GM18870 (cell line): ENCODE measurements at regions not wholly inside any gene's neighbourhood (a gene's known extent, or its start where the extent isn't known, plus 50 kb on each side); places are given as distances from the start of the nearest gene placed in this dataset.

ENCODE experiments used
- ATAC-seq: cut with Tn5 transposase; IDR thresholded peaks from one replicate; pipeline ENCODE4 v1.9.1; 2021; ENCODE audit warnings: moderate library complexity; ENCODE audit not compliant: unreplicated experiment

GRCh38 chr20:39627765-39628164 lies 665.6 kb downstream of the DHX35 start:
- no peak for ATAC-seq

GRCh38 chr20:39624316-39624715 lies 662.2 kb downstream of the DHX35 start:
- ATAC-seq = no peak

DNA sequence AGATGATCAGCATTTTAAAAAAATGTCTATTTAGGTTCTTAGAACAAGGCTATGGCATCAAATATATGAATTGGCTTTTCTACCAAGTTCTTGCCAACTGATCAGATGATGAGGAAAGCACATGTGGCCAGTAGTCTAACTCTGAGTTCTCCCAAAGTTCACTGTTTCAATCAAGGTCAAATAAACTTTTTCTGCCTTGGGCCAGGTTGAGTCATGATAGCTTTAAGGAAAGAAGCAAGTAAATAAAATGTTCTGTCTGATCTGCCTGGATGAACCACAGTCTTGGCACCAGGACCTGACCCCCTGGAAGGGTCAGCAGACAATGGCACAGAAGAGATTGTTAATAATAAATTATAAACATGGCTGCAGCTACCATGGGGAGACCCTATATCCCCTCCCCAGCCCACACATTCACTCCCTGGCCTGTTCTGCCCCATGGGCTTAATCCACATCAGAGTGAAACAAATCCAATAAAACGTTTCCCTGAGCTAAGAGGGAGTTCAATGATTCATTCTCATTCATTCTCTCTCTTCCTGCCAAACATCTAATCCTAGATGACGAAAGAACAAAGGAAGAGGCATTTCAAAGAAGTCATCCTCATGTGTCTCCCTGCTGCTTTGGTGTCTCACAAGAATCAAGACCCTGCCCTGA lies 661.6 kb downstream of the DHX35 start:
- no peak for ATAC-seq

- no peak for ATAC-seq
Measured at GRCh38 chr20:39619271-39619785, 657.2 kb downstream of the DHX35 start.

- no peak for ATAC-seq
Measured at GRCh38 chr20:39611901-39612300, 649.8 kb downstream of the DHX35 start.

DNA sequence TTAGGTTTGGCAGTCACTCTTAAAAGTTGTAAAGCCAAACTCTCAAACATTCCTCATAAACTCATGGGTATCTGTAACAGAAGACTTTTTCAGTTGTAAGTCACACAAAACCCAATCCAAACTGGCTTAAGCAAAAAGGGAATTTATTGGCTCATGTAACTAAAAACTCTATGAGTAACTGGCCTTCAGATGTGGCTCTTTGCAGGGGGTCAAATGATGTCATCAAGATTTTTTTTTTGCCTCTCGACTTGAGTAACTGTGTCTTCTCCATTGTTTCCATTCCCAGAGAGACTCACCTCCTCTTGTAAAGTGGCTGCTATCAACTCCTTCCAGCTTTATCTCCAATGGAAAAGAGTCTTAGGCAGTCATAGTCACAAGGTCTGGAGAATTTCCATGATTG lies 645.0 kb downstream of the DHX35 start:
- no peak for ATAC-seq

- ATAC-seq = no peak
Measured at GRCh38 chr20:39605908-39606307, 643.8 kb downstream of the DHX35 start.

- no peak for ATAC-seq
Measured at GRCh38 chr20:39605361-39605760, 643.2 kb downstream of the DHX35 start.

DNA sequence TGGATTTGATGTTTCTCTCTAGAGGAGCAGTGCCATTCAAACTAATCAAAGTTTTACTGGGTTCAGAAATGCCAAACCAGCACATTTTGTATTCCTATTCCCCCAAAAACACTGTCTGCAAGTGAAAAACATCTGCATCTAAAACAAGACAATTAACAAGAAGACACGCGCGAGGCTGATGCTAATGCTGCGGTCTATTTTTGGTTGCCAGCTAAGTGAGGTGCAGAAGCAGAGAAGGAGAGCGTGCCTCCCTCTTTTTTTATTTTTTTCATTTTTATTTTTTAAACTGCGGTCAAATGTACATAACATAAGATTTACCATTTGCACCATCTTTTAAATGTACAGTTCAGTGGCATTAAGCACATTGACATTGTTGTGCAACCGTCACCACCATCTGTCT lies 641.1 kb downstream of the DHX35 start:
- ATAC-seq = no peak

DNA sequence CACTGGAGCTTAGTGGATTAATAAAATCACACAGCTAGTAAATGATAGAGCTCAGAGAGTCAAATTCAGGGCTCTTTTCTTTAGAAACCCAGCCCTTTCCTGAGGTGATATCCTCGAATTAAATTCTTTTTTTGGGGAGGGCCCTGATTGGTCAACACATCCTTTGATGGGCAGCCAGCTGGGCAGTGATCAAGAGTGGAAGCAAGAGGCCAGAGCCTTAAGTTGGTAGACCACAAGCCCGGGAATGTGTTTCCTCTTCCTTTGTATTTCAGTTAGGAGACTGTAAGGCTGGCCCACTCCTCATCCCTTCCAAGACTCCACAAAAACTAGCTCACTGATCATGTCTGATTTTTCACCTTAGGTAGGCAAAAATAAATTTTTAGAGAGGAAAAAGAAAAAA lies 640.5 kb downstream of the DHX35 start:
- no peak for ATAC-seq

DNA sequence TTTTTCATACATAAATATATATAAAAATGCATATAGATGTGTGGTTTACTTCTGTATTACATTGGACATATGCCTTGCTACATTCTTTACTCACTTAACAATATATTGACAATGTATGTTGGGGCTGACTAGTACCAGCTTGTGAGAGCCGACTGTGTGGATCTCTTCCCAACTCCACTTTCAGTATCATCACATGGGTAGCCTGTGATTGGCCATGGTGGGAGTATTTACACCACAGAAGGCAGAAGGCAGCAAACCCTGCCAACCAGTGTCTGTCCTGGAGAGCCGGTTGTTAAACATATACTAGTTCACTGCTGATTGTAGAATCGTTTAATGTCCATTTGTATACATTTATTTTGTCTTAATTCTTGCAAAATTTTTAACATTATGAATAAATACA lies 638.7 kb downstream of the DHX35 start:
- ATAC-seq = no peak

DNA sequence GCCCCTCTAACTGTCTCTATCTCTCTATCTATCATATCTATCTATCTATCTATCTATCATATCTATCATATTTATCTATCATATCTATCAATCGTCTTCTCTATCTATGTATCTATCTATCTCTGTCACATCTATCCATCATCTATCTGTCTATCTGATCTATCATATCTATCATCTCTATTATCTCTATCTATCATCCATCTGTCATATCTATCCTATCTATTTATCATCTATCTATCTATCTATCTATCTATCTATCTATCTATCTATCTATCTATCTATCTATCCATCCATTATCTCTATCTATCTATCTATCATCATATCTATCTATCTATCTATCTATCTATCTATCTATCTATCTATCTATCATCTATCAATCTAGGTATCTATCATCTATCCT lies 638.0 kb downstream of the DHX35 start:
- ATAC-seq = no peak

DNA sequence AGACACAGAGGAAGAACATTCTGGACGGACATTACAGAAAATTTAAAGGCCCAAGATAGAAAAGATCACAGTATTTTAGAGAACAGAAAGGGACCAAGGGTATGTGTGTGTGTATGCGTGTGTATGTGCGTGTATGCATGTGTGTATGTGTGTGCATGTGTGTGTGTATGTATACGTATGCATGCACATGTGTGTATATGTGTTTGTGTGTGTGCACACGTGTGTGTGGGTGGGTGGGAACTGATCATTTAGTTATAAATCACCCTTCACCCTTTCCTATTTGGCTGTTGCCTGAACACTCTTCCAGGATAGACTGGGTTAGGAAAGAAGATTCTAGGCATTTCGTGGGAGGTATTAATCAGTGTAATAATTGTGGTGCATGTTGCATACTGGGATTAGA lies 634.4 kb downstream of the DHX35 start:
- no peak for ATAC-seq

GRCh38 chr20:39592371-39592770 lies 630.2 kb downstream of the DHX35 start:
- ATAC-seq = no peak

GRCh38 chr20:39588148-39588757 lies 626.1 kb downstream of the DHX35 start:
- ATAC-seq = no peak

DNA sequence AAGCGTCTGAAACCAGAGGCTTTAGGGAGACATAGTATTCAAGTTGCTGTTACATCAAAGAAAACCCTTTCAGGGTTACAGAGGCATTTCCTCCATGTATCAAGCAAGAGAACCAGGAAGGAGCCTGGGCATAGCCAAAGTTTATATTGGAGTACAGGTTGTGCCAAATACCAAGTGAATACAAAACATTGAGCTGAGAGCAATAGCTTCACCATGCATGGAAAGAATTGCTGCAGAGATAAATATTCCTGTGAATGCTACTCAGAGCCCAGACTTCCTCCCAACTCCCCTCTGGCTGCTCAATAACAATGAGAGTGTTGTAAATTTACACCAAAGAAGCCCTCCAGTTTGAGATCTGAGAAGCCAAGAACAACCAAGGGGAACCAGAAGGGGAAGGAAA lies 618.9 kb downstream of the DHX35 start:
- no peak for ATAC-seq

GRCh38 chr20:39576771-39577170 lies 614.6 kb downstream of the DHX35 start:
- ATAC-seq = no peak

GRCh38 chr20:39574061-39574460 lies 611.9 kb downstream of the DHX35 start:
- ATAC-seq = no peak

DNA sequence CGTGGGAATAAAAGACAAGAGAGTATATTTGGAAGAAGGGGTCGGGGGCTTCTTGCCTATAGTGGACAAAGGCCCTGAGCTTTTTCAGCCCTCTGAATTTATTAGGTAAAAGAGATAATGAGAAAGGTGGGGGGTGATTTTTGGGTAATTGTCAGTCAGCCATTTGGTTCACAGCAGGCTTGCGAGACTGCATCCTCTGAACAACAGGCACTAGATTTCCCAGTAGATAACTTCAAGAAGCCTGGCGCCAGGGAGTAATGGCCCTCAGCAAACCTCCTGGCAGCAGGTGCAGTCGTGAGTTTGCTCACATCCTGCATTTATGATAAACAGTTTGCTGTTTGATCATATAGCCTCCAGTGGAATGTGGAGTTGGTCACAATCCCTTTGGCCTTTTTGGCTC lies 609.0 kb downstream of the DHX35 start:
- ATAC-seq = no peak

GRCh38 chr20:39568109-39568508 lies 606.0 kb downstream of the DHX35 start:
- ATAC-seq = no peak

- ATAC-seq = no peak
Measured at GRCh38 chr20:39563349-39563748, 601.2 kb downstream of the DHX35 start.

GRCh38 chr20:39554341-39554740 lies 592.2 kb downstream of the DHX35 start:
- ATAC-seq = no peak

DNA sequence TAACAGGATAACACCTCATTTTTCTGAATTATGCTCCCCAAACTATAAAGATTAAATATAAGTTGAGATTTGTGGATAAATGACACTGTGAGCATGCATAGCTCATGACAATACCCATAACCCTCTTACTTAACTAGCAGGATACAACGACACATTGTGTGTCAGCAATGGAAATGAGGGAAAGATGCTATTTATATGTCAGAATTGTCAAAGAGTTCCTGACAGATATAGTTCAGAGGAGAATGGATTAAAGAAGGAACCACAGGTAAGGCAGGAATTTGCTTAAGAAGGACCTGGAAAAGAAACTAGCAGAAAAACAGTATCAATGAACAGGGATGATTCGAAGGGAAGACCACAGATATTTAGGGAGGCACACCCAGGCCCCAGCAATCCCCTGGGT lies 591.0 kb downstream of the DHX35 start:
- ATAC-seq = no peak
